AG08396 (cell line): ENCODE measurements at regions not wholly inside any gene's neighbourhood (a gene's known extent, or its start where the extent isn't known, plus 50 kb on each side); places are given as distances from the start of the nearest gene placed in this dataset.
A peak's percentile ranks its signal among the peaks of the same experiment; 100 is the strongest.

Experiments used
- DNase-seq: peaks from one replicate; pipeline ENCODE4 v3.0.0; 2012; ENCODE audit warnings: low spot score, mixed read lengths

DNA sequence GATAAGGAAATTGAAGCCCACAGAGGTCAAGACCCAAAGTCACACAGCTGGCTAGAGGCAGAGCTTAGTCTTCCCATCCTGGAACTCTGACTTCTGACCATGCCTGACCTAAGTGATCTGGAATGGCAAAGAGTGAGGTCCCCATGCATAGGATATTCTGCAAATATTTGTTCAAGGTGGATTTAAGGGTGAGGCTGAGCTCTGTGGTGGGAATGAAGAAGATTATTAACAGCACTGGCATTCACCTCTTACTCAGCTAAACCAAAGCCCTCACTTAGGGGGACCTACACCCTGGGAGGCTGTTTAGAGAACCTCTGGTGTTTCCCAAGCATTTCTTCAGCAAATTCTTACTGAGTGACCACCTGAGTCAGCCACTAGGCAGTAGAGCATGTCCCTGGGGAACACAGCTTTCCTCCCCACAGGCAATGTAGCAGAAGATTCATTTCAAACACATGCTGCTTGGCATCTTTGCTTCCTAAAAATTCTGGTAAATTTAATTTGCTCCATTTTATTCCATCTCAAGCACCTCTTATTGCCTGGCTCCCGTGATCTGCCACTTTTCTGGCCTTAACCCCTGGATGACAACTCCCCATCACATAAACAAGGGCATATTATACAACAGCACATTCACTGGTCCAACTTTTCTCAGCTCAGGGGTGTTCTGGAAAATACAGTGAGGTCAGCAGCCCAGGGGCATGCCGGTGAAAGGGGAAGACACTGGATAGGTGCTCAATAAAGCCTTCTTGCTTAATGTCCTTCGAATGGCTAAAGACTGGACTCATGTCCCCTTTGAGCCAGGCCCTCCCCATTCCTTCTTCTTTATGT, 176.0 kb downstream of the ABHD5 start:
- DNase-seq, result peak; percentile 47

DNA sequence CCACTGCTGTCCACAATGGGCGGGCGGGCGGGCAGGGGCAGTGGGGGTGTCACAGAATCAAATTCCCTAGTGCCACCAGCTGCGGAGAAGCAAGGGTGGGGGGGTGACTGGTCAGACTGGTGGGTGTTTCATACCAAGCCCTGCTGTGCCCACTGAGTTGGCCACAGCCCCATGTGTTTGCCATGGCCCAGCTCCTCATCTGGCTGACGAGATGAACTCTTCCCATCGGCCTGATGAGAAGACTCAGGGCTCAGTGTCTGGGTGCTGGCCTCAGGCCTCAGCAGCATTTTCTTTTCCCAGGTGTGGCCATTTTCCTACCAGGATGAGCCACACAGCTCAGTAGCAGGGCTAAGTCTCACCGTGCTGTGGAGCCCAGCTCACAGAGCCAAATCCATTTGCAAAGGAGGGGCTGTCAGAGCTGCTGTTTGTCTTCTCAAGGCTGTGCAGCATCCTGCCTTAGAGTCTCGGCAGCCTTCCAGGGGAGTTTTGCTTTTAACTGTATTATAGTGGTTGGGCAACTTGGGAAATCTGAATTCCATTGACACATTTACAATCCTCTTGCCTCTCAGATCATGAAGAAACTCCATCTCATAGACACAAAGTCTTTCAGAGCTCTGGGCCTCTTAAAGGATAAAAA, 176.8 kb downstream of the ABHD5 start:
- no peak for DNase-seq

DNA sequence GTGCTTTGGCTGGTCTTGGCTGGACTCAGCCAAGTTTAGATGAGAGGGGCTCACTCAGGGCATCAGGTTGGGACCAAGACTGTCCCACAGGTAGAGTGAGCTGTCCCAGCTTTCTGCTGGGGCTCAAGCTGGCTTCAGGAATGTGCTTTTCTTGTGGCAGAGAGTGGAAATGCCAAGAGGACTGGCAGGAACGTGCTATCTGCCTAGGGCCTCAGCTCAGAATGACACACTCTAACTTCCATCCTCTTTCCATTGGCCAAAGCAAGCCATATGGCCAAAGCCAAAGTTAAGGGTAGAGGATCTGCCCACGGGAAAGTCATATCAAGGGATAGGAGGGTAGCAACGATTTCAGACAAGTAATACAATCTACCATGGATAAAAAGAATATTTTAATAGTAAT, 178.8 kb downstream of the ABHD5 start:
- no peak for DNase-seq

GRCh38 chr3:43870120-43870519, 179.4 kb downstream of the ABHD5 start:
- DNase-seq, result peak; percentile 62

DNA sequence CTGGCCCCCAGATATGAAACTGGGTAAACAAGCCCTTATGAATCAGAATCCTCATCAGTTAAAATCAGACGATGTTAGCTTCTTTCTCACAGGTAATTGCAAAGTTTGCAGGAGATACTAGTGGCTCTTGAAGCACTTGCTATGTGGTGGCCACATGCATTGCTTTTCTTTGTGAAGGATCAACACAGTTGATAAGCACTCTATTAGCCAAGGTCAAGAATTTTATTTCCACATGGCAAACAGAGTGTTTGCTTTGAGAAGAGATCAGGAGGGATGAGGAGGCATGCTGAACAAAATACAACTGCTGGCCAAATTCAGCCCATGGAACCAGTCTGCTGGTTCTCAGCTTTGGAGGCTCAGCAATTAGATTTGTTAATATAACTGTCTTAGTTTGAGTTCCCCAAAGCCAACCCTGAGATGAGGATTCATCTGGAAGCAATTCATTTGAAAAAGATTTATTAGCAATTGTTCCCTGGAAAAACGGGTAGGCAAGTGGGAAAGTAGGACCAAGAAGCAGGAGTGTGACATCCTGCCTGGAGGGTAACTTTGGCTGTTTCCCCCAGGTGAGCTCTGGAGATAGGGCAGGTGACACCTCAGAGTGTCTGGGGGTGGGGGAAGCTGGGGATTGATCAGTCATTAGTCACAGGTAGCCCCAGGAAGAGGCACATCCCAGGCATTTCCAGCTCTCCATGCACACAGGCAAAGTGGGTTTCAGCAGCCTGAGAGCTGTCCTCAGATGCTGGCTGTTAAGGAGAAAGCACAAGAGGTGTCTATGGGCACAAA, 180.3 kb downstream of the ABHD5 start:
- DNase-seq, result no peak

DNA sequence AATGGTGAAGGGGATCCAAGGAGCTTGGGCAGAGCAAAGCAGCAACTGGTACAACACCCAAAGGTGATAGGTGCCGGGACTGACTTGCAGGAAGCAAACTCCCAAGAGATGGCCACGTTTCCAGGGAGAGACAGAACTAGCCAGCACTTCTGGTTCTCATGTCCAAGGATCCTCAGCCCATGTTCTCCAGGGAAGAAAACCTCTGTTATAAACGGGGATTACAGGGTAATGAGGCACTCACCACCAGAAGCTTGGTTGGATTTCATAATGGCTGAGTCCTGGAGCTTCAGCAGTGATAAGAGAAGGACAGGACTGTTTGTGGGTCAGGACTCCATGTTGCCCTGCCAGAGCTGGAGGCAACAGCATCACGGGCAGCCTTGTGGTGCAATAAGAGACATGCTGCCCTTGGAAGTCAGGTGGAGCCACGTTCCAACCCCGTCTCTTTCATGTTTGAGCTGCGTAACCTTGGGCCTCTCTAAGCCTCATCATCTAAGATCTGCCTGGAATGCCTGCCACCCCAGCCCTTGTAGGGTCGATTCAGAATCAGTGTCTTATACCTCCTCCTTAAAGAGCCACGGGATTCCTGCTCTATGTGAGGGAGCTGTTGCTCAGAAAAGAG, 181.0 kb downstream of the ABHD5 start:
- DNase-seq, result no peak

DNA sequence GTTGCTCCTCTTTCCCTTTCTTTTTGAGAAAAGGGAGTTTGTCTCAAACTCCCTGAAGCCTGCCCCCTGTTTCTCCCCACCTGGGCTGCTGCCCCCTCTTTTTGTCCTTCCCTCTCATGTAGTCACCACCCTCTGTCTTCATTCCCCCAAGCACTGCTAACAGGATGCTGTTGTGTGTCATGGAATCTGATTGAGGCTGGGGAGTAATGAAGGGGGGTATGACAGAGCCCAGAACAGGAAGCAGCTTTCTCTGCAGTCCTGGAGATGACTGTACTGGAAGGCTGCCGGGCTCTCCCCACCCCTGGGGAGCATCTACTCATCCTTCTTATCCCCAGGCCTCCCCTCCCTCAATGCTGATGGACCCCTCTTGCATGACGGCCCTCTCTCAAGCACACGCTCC, 181.6 kb downstream of the ABHD5 start:
- DNase-seq, result peak; percentile 71

DNA sequence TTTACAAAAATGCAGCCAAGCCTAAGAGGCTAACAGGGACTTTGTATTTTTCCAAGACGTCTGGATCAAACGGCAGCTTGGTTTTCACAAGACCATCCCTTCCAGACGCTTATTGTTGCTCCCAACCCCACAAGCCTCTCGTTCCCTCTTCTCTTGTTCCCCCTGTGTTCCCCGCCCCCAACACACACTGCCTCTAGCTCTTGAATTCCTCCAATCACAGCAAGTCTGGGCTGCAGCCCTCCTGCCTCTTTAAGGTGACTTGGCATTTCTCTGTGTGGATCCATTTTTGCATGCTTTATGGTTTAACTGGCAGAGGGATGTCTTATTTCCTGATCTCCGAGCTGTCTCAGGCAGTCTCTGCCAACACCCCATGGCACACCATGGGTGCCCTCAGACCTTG, 182.2 kb downstream of the ABHD5 start:
- peak; percentile 41 for DNase-seq

GRCh38 chr3:43873723-43874122, 183.0 kb downstream of the ABHD5 start:
- no peak for DNase-seq

DNA sequence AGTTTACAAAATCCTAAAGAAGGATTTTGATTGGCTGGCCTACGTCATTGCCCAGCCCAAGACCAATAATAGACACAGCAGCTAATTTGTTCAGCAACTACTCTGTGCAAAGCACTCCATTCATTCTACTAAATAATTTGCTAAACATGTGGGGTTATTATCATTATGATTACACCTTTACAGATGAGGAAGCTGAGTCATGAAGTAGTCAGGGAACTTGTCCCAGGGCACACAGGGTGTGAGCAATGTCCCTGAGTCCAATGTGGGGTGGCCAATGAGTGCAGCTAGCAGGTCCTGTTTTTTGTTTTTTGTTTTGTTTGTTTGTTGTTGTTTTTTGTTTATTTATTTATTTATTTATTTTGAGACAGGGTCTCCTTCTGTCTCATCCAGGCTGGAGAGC, 183.6 kb downstream of the ABHD5 start:
- no peak for DNase-seq

DNA sequence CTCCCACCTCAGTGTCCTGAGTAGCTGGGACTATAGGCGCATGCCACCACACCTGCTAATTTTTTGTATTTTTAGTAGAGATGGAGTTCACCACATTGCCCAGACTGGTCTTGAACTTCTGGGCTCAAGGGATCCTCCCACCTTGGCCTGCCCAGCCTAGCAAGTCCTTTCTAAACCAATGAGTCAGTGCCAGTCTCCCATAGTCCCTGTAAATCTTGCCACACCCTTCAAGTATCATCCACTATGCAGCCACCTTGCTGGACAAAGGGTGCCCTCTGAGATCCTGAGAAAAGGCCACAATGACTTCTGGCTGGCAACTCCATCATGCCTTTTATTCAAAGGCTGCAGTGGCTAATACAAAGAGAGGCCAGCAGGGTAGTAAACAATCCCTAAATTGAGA, 184.0 kb downstream of the ABHD5 start:
- no peak for DNase-seq

DNA sequence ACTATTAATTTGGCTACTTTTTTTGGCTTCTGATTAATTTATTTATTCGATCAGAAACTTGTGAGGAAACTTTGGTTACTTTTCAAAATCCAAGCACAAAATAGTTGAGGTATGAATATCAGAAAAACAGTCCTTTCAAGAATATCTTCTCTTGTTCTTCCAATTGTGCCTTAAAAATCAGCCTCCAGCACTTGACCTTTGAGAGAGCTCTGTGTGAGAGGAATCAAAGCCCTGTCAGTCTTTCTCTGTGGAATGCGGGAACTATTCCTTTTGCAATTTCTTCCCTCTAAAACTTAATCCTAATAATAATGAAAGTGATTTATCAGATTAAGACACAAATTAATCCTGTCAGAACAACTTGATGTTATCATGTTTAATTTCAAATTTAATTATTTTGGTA, 185.9 kb downstream of the ABHD5 start:
- no peak for DNase-seq

DNA sequence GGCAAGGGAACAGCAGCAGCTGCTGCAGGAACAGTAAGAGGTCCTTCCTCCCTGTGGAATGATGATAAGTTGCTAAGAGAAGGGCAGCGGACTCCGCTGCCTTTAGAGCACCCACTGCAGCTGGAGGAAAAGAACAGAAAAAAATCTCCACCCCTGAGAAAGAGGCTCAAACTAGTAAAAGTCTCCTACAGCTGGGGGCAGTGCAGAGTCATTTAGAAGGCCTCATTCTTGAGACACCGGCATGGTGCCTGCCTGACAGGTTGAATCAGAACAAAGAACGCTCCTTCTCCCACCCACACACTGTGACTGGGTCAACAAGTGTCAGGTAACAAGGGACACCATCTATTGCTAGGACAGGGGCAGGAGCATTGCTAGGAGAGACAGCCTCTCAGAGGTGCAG, 188.4 kb downstream of the ABHD5 start:
- DNase-seq, result no peak

GRCh38 chr3:43882976-43883680, 192.4 kb downstream of the ABHD5 start:
- no peak for DNase-seq

DNA sequence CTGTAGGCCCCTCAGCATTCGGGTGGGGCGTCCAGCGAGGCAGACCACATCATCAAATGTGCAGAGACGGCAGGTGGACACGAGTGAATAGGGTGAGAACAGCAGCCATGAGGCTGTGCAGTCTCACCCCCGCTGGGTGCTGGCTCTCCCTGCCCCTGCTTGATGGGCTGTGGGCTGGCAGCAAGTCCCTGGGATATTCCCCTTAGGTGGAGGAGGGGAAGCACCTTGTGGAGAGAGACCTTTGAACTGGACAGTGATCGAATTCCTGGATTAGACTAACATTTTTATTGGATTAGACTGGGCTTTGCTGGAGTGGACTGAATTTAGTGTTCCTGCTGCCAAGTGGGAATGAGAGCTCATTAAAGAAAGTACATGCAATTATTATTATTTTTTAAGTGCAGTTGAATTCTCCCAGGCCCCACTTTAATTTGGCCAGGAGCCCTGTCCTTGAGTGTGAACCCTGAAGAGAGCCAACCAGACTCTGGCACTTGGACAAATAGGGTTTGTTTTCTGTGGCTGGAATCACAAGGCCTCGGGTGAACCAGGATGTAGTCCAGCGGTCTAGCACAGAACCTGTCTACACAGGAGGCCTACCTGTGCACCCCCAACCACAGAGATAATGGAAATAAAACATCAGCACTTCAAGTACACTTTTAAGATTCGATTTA, 193.1 kb downstream of the ABHD5 start:
- DNase-seq, result no peak

- no peak for DNase-seq
Observed at GRCh38 chr3:43884581-43884980, 193.8 kb downstream of the ABHD5 start.

GRCh38 chr3:43885908-43886618, 195.3 kb downstream of the ABHD5 start:
- no peak for DNase-seq

- no peak for DNase-seq
Observed at GRCh38 chr3:43892061-43892460, 201.3 kb downstream of the ABHD5 start.

DNA sequence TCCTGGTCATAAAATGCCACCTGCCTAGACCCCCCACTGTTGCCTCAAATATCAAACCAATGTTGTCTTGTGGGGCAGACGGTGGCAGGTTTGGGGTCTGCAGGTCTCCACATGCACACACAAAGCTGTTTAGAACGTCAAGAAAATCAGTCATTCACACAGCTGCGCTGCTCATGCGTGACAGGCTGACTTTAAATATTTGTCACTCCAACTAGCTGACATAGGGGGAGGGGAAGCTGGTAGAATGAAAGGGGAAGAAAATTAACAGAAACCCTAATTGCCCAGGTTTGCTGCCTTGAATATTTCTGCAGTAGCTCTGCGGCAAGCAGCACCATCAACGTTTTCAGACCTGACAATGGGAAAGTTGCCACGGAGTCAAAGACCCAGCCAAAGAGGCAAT, 201.8 kb downstream of the ABHD5 start:
- DNase-seq, result no peak

DNA sequence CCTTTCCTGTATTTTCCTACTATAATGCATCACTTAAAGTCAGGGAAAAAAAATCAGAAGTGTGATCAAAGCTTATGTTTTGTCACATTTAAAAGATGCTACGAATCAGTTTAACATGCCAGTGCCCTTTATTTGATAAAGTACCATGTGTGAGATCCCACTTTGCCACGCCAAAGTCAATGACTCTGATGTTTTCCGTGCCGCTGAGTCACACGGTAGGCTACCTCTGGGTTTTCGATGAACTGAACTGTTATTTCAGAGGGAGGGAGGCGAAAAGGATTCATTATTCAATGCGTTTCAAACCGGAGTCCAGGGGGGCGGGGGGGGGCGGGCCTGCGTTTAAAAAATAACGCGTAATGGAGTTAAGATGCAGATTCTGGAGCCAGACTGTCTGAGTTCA, 203.0 kb downstream of the ABHD5 start:
- peak; percentile 39 for DNase-seq
